DOHH2 (cell line): ENCODE measurements at regions not wholly inside any gene's neighbourhood (a gene's known extent, or its start where the extent isn't known, plus 50 kb on each side); places are given as distances from the start of the nearest gene placed in this dataset.

Source experiments
- H3F3A ChIP-seq: fragments of 200-600 bp; sonication (generic), shearing (Covaris generic); 2 replicates; pipeline ENCODE4 v1.6.0; 2016; ENCODE audit warnings: antibody characterized with exemption, mild to moderate bottlenecking; ENCODE audit not compliant: control insufficient read depth, insufficient read depth
- H3K27ac ChIP-seq: fragments of 200-600 bp; sonication (generic); 2 replicates; pipeline ENCODE4 v1.5.1; 2014; ENCODE audit warnings: low read depth, mild to moderate bottlenecking, low read length, moderate library complexity
- H3K27me3 ChIP-seq: fragments of 200-600 bp; sonication (generic); 2 replicates; pipeline ENCODE4 v1.6.1; 2014; ENCODE audit warnings: mild to moderate bottlenecking, low read length, mixed read lengths; ENCODE audit not compliant: control insufficient read depth
- H3K36me3 ChIP-seq: fragments of 200-600 bp; sonication (generic); 2 replicates; pipeline ENCODE4 v1.6.1; 2014; ENCODE audit warnings: mild to moderate bottlenecking, low read length, moderate library complexity, mixed read lengths; ENCODE audit not compliant: control insufficient read depth
- H3K4me1 ChIP-seq: fragments of 200-600 bp; sonication (generic); 2 replicates; pipeline ENCODE4 v1.6.1; 2014; ENCODE audit warnings: mild to moderate bottlenecking, low read length, mixed read lengths; ENCODE audit not compliant: control insufficient read depth
- H3K4me2 ChIP-seq: fragments of 200-600 bp; sonication (generic); 2 replicates; pipeline ENCODE4 v1.6.0; 2014; ENCODE audit warnings: mild to moderate bottlenecking, low read length, moderate library complexity
- H3K4me3 ChIP-seq: fragments of 200-600 bp; sonication (generic); 2 replicates; pipeline ENCODE4 v1.5.1; 2014; ENCODE audit warnings: mild to moderate bottlenecking, low read length, mixed read lengths
- H3K79me2 ChIP-seq: fragments of 200-600 bp; sonication (generic); 2 replicates; pipeline ENCODE4 v1.6.1; 2014; ENCODE audit warnings: mild to moderate bottlenecking, low read length, mixed read lengths; ENCODE audit not compliant: control insufficient read depth
- H3K9me2 ChIP-seq: fragments of 200-600 bp; sonication (generic); replicated peaks from 2 replicates; pipeline ENCODE4 v1.6.1; 2014; ENCODE audit warnings: mild to moderate bottlenecking, low read length, mixed read lengths; ENCODE audit not compliant: control insufficient read depth
- H3K9me3 ChIP-seq: fragments of 200-600 bp; sonication (generic); 2 replicates; pipeline ENCODE4 v1.6.1; 2014; ENCODE audit warnings: antibody characterized with exemption, low read length, mixed read lengths; ENCODE audit not compliant: control insufficient read depth, insufficient read depth
- H4K20me1 ChIP-seq: fragments of 200-600 bp; sonication (generic); 2 replicates; pipeline ENCODE4 v1.6.0; 2014; ENCODE audit warnings: low read depth, mild to moderate bottlenecking, antibody characterized with exemption, low read length, moderate library complexity; ENCODE audit not compliant: control insufficient read depth, insufficient read depth
- EZH2phosphoT487 ChIP-seq: fragments of 200-600 bp; sonication (generic); IDR thresholded peaks from 2 replicates; pipeline ENCODE4 v1.6.1; 2017; ENCODE audit warnings: borderline replicate concordance, mild to moderate bottlenecking, antibody characterized with exemption, low read length, moderate library complexity, mixed read lengths
- TF ChIP-seq, protein P1 (sequence below): fragments of 200-600 bp; sonication (generic); IDR thresholded peaks from one replicate; pipeline ENCODE4 v1.5.1; 2014; ENCODE audit warnings: antibody characterized with exemption, mild to moderate bottlenecking, low read depth, low read length; ENCODE audit not compliant: poor library complexity, severe bottlenecking

DNA sequence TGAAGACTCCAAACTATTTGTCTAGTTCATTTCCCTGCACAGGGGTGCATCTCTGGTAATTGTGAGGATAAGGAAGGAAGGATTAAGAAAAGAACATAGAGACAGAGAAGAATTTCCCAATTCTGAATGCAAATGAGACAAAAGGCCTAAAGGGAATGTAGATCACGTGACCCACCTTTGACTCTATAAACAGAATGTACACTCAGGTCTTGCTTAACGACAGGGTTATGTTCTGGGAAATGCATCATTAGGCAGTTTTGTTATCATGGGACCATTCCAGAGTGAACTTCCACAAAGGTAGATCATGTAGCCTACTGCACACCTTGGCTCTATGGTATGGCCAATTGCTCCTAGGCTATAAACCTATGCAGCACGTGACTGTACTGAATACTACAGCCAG is 252.3 kb upstream of the ZP4 start:
- Histone ChIP-seq H3K27ac (no peak overlapping the region), H4K20me1 (no peaks in the 10 kb centered on the region), H3F3A (no peaks in the 10 kb centered on the region), H3K27me3 (no peaks in the 10 kb centered on the region), H3K4me1 (no peaks in the 10 kb centered on the region), H3K4me3 (no peak overlapping the region), H3K4me2 (no peak overlapping the region), H3K36me3 (no peaks in the 10 kb centered on the region), H3K9me2 (no peaks in the 10 kb centered on the region), H3K79me2 (no peaks in the 10 kb centered on the region), H3K9me3 (no peaks in the 10 kb centered on the region)
- TF ChIP-seq EZH2phosphoT487, result no peak
- TF ChIP-seq, protein P1, sequence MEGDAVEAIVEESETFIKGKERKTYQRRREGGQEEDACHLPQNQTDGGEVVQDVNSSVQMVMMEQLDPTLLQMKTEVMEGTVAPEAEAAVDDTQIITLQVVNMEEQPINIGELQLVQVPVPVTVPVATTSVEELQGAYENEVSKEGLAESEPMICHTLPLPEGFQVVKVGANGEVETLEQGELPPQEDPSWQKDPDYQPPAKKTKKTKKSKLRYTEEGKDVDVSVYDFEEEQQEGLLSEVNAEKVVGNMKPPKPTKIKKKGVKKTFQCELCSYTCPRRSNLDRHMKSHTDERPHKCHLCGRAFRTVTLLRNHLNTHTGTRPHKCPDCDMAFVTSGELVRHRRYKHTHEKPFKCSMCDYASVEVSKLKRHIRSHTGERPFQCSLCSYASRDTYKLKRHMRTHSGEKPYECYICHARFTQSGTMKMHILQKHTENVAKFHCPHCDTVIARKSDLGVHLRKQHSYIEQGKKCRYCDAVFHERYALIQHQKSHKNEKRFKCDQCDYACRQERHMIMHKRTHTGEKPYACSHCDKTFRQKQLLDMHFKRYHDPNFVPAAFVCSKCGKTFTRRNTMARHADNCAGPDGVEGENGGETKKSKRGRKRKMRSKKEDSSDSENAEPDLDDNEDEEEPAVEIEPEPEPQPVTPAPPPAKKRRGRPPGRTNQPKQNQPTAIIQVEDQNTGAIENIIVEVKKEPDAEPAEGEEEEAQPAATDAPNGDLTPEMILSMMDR, result no peak

DNA sequence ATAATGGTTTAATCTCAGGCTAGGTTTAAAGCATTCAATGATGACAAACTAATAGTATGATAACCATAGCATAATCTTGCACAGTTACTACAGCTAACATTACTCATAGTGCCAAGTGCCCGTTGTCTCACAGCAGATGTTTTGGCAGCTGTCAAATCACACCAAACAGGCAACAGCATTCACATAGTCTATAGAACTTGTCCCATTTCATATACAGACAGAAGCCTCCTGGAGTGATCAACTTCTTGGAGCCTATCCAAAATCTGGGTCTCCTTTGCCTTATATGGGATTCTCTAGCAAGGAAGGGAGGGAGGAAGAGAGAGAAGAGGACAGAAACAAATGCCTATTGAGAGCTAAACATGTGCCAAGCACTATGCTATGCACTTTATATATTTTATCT is 250.6 kb upstream of the ZP4 start:
- TF ChIP-seq EZH2phosphoT487, result no peak
- TF ChIP-seq, protein P1, result no peak
- Histone ChIP-seq H3K4me2 (no peak overlapping the region), H3K9me2 (no peaks in the 10 kb centered on the region)

DNA sequence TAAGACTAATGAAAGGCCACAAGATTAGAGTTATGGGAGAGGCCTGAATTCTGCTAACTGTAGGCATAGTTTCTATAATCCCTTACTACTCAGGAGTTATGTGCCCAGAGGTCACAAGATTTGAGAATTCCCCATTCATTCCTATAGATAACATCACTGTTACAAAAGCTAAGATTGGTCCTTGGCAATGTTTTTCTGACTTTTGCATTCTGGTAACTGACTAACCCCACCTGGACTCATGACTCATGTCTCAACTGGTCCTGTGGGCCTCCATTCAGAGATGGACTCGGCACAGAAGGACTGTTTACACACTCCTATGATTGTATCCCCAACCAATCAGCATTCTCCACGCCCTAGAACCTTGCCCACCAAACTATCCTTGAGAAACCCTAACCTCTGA is 249.0 kb upstream of the ZP4 start:
- Histone ChIP-seq H3F3A (no peaks in the 10 kb centered on the region), H3K4me3 (no peak overlapping the region), H3K79me2 (no peaks in the 10 kb centered on the region), H4K20me1 (no peaks in the 10 kb centered on the region), H3K27ac (no peak overlapping the region), H3K36me3 (no peaks in the 10 kb centered on the region), H3K4me2 (no peak overlapping the region), H3K9me2 (no peaks in the 10 kb centered on the region), H3K27me3 (no peaks in the 10 kb centered on the region), H3K4me1 (no peaks in the 10 kb centered on the region), H3K9me3 (no peaks in the 10 kb centered on the region)
- TF ChIP-seq, protein P1, result no peak
- no peak for TF ChIP-seq EZH2phosphoT487

More for the DNA sequence above, 250.6 kb upstream of the ZP4 start:
- no peaks in the 10 kb centered on the region for H3K27me3 ChIP-seq
- H3K79me2 ChIP-seq, result no peaks in the 10 kb centered on the region
- H3K27ac ChIP-seq, result no peak overlapping the region
- H4K20me1 ChIP-seq, result no peaks in the 10 kb centered on the region
- H3K9me3 ChIP-seq, result no peaks in the 10 kb centered on the region
- H3K4me3 ChIP-seq, result no peak overlapping the region
- no peaks in the 10 kb centered on the region for H3K4me1 ChIP-seq
- H3K36me3 ChIP-seq, result no peaks in the 10 kb centered on the region
- H3F3A ChIP-seq, result no peaks in the 10 kb centered on the region

DNA sequence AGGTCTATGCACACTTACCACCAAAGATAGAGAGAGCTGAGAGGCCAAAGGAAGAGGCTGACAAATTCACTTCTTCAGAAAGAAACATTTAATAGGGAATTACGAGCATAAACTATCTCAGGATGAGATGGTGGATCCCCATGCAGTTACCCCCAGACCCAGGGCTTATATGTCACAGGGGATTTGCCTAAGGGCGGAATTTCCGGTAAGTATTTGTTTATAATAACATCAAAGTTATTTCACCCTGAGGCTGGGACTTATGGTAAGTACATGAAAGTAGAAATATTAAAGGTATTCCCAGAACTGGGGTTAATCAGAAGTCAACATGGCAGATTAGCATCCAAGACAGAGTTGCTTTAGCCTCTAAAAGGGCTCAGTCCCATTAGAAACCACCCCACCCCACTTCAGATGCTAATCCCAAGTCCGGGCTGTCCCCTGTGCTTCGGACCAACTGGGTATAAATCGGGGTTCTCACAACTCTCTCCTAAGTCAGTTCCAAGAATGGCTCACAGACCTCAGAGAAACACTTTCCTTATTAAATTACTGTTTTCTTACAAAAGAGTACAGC is 247.4 kb upstream of the ZP4 start:
- H3K4me3 ChIP-seq, result no peak overlapping the region
- H4K20me1 ChIP-seq, result no peaks in the 10 kb centered on the region
- H3K27me3 ChIP-seq, result no peaks in the 10 kb centered on the region
- TF ChIP-seq, protein P1, result no peak
- no peak for TF ChIP-seq EZH2phosphoT487
- no peaks in the 10 kb centered on the region for H3K9me2 ChIP-seq
- H3K79me2 ChIP-seq, result no peaks in the 10 kb centered on the region
- no peak overlapping the region for H3K4me2 ChIP-seq
- no peaks in the 10 kb centered on the region for H3F3A ChIP-seq
- no peaks in the 10 kb centered on the region for H3K4me1 ChIP-seq
- no peaks in the 10 kb centered on the region for H3K36me3 ChIP-seq
- no peak overlapping the region for H3K27ac ChIP-seq
- H3K9me3 ChIP-seq, result no peaks in the 10 kb centered on the region
